ENCODE measurements at regions not wholly inside any gene's neighbourhood (a gene's known extent, or its start where the extent isn't known, plus 50 kb on each side); places are given as distances from the start of the nearest gene placed in this dataset.

DNA sequence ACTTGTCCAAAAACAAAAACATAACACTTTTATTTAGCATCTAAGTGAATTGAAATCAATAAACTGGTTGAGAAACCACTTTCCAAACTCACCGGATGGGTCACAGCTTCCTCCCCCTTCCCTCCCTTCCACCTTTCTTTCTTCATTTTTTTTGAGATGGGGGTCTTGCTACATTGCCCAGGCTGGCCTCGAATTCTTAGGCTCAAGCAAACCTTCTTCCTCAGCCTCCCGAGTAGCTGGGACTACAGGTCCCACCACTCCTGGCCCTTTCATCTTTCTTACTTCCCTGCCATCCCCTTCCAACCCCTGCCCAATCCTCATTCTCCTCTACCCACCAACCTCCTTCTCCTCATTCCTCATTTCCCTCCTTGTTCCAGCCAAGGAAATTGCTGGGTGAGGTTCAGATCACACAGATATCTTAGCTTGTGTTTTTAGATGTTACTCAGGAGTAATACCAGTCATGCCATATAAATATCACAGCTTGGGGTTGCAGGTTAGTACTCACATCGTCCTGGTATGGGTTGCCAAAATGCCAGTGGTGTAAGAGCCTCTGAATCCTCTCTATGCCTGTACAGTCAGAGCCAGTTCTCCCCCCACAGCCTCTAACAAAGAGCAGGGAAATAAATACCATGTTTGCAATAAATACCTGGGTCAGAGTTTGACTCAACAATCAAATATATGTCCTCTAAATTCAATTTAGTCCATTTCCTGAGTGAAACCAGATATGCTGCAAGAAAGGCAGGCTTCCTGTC is 132.7 kb upstream of the NDUFV2 start:
- H4K20me1 ChIP-seq (ENCODE audit: insufficient read depth), result no peaks in the 10 kb centered on the region
- no peak overlapping the region for H3K27ac ChIP-seq (ENCODE audit: low read depth, low read length)
- H3K9me3 ChIP-seq (ENCODE audit: control insufficient read depth in 1 of 2, insufficient read depth in 1 of 2, low read depth in 1 of 2, low read length in 2 of 2), result no peaks in the 10 kb centered on the region; a peak in 1 of 4 replicates
- H2AFZ ChIP-seq (ENCODE audit: low read depth, low read length, poor library complexity, severe bottlenecking), result no peak overlapping the region
- RAD21 ChIA-PET (ENCODE audit: low non-redundant PET in 1 of 2, low total read pairs in 2 of 2, uncharacterized antibody in 2 of 2, unreplicated experiment in 2 of 2), result no interaction called here
- CTCF ChIA-PET, result no interaction called here
- POLR2A ChIA-PET, result no interaction called here
- H3K9ac ChIP-seq (ENCODE audit: low read length), result no peak overlapping the region
- DNase-seq (ENCODE audit: low read depth, low spot score) (no peak), ATAC-seq (no peak)
- H3K4me2 ChIP-seq (ENCODE audit: low read length), result no peak overlapping the region
- H3K36me3 ChIP-seq (ENCODE audit: control insufficient read depth in 1 of 2, insufficient read depth in 2 of 2, low read length in 2 of 2), result no peaks in the 10 kb centered on the region
- H3K9me2 ChIP-seq (ENCODE audit: insufficient read depth), result no peaks in the 10 kb centered on the region
- BruUV-seq (replicated peaks), result no TSS peak
- TF ChIP-seq SRF (IDR thresholded peaks at IDR 0.05; ENCODE audit: low read depth) (no peak), ZNF274 (IDR thresholded peaks at IDR 0.05; ENCODE audit: low read depth, low read length) (no peak)
- TF ChIP-seq, protein P1, sequence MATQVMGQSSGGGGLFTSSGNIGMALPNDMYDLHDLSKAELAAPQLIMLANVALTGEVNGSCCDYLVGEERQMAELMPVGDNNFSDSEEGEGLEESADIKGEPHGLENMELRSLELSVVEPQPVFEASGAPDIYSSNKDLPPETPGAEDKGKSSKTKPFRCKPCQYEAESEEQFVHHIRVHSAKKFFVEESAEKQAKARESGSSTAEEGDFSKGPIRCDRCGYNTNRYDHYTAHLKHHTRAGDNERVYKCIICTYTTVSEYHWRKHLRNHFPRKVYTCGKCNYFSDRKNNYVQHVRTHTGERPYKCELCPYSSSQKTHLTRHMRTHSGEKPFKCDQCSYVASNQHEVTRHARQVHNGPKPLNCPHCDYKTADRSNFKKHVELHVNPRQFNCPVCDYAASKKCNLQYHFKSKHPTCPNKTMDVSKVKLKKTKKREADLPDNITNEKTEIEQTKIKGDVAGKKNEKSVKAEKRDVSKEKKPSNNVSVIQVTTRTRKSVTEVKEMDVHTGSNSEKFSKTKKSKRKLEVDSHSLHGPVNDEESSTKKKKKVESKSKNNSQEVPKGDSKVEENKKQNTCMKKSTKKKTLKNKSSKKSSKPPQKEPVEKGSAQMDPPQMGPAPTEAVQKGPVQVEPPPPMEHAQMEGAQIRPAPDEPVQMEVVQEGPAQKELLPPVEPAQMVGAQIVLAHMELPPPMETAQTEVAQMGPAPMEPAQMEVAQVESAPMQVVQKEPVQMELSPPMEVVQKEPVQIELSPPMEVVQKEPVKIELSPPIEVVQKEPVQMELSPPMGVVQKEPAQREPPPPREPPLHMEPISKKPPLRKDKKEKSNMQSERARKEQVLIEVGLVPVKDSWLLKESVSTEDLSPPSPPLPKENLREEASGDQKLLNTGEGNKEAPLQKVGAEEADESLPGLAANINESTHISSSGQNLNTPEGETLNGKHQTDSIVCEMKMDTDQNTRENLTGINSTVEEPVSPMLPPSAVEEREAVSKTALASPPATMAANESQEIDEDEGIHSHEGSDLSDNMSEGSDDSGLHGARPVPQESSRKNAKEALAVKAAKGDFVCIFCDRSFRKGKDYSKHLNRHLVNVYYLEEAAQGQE (IDR thresholded peaks at IDR 0.05; ENCODE audit: low read depth), result no peak
- intact Hi-C loops (cut with micrococcal nuclease), result no loop called here
- no peak overlapping the region for H3K4me3 ChIP-seq (replicated peaks in 1 of 2; ENCODE audit: low read depth in 1 of 2, low read length in 2 of 2)
- H3K79me2 ChIP-seq (ENCODE audit: insufficient read depth, low read length), result no peaks in the 10 kb centered on the region
- no peaks in the 10 kb centered on the region for H3K4me1 ChIP-seq (ENCODE audit: control insufficient read depth in 1 of 2, insufficient read depth in 2 of 2, low read length in 2 of 2)
- H3K27me3 ChIP-seq (ENCODE audit: insufficient read depth, low read length), result no peaks in the 10 kb centered on the region

DNA sequence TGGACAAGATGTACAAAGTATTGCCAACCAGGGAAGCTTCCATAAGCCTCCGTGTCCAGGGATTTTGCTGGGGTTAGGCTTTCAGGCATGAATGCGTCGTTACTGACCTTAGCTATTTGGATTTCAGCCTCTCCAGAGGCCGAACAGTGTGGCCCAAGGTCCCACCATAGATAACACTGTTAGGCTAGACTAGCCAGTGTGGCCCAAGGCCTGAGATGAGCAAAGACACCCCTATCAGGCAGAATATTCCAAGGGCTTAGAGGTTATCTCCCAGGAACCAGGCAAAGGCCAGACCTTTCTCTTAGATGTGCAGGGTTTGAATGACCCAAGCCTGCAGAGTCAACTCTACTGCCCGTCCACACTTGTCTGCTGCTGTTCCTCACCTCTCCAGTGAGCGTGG is 131.7 kb upstream of the NDUFV2 start:
- ChIA-PET RAD21 (ENCODE audit: low non-redundant PET in 1 of 2, low total read pairs in 2 of 2, uncharacterized antibody in 2 of 2, unreplicated experiment in 2 of 2) (no interaction called here), POLR2A (interaction anchor here (0.6 kb wide), 1 partner anchor 679 kb away, joined by 3 read pairs; no protein-coding TSS in a partner anchor), CTCF (no interaction called here)
- H3K27ac ChIP-seq (ENCODE audit: low read depth, low read length), result no peak overlapping the region
- no peak for ATAC-seq
- H3K4me1 ChIP-seq (ENCODE audit: control insufficient read depth in 1 of 2, insufficient read depth in 2 of 2, low read length in 2 of 2), result no peaks in the 10 kb centered on the region
- no peak overlapping the region for H3K4me2 ChIP-seq (ENCODE audit: low read length)
- no peak for TF ChIP-seq ELF1 (IDR thresholded peaks at IDR 0.05; ENCODE audit: borderline replicate concordance, low read depth)
- TF ChIP-seq POLR2AphosphoS5 (IDR thresholded peaks at IDR 0.05; ENCODE audit: low read depth, low read length), result no peak
- no peak for TF ChIP-seq ZBTB33 (IDR thresholded peaks at IDR 0.05; ENCODE audit: extremely low read depth, insufficient replicate concordance, low read length)
- no peak for TF ChIP-seq CTCF (IDR thresholded peaks at IDR 0.05 in 2 of 3, conservative IDR thresholded peaks at IDR 0.05 in 1 of 3; ENCODE audit: borderline replicate concordance in 1 of 3, insufficient read depth in 1 of 3, low read depth in 2 of 3, low read length in 2 of 3)
- TF ChIP-seq CEBPB (IDR thresholded peaks at IDR 0.05; ENCODE audit: low read depth), result no peak
- TF ChIP-seq ZNF274 (IDR thresholded peaks at IDR 0.05; ENCODE audit: low read depth, low read length), result no peak
- TF ChIP-seq TCF7L2 (IDR thresholded peaks at IDR 0.05; ENCODE audit: borderline replicate concordance, extremely low read depth, insufficient read depth, insufficient read length), result no peak
- intact Hi-C loops (cut with micrococcal nuclease), result no loop called here
- no peaks in the 10 kb centered on the region for H3K36me3 ChIP-seq (ENCODE audit: control insufficient read depth in 1 of 2, insufficient read depth in 2 of 2, low read length in 2 of 2)
- no peak overlapping the region for H2AFZ ChIP-seq (ENCODE audit: low read depth, low read length, poor library complexity, severe bottlenecking)
- DNase-seq (ENCODE audit: low read depth, low spot score), result no peak
- H3K9ac ChIP-seq (ENCODE audit: low read length), result no peak overlapping the region
- H4K20me1 ChIP-seq (ENCODE audit: insufficient read depth), result no peaks in the 10 kb centered on the region
- no peaks in the 10 kb centered on the region for H3K27me3 ChIP-seq (ENCODE audit: insufficient read depth, low read length)
- no peaks in the 10 kb centered on the region for H3K9me2 ChIP-seq (ENCODE audit: insufficient read depth)
- no peak overlapping the region for H3K4me3 ChIP-seq (replicated peaks in 1 of 2; ENCODE audit: low read depth in 1 of 2, low read length in 2 of 2)
- H3K79me2 ChIP-seq (ENCODE audit: insufficient read depth, low read length), result no peaks in the 10 kb centered on the region
- BruUV-seq (replicated peaks), result no TSS peak
- H3K9me3 ChIP-seq (ENCODE audit: control insufficient read depth in 1 of 2, insufficient read depth in 1 of 2, low read depth in 1 of 2, low read length in 2 of 2), result no peaks in the 10 kb centered on the region; a peak in 1 of 4 replicates

Measured in HCT116 (cell line).